IPS-18c (cell line): ENCODE measurements at regions not wholly inside any gene's neighbourhood (a gene's known extent, or its start where the extent isn't known, plus 50 kb on each side); places are given as distances from the start of the nearest gene placed in this dataset.

Experiments used
- H3K4me3 ChIP-seq: 2 replicates; pipeline ENCODE4 v1.7.0; 2013; ENCODE audit warnings: low read depth, mild to moderate bottlenecking, low read length, moderate library complexity; ENCODE audit not compliant: insufficient read depth
- H3K9me3 ChIP-seq: one replicate; pipeline ENCODE4 v1.6.1; 2013; ENCODE audit warnings: mild to moderate bottlenecking, low read length, moderate library complexity; ENCODE audit not compliant: control insufficient read depth, insufficient read depth

DNA sequence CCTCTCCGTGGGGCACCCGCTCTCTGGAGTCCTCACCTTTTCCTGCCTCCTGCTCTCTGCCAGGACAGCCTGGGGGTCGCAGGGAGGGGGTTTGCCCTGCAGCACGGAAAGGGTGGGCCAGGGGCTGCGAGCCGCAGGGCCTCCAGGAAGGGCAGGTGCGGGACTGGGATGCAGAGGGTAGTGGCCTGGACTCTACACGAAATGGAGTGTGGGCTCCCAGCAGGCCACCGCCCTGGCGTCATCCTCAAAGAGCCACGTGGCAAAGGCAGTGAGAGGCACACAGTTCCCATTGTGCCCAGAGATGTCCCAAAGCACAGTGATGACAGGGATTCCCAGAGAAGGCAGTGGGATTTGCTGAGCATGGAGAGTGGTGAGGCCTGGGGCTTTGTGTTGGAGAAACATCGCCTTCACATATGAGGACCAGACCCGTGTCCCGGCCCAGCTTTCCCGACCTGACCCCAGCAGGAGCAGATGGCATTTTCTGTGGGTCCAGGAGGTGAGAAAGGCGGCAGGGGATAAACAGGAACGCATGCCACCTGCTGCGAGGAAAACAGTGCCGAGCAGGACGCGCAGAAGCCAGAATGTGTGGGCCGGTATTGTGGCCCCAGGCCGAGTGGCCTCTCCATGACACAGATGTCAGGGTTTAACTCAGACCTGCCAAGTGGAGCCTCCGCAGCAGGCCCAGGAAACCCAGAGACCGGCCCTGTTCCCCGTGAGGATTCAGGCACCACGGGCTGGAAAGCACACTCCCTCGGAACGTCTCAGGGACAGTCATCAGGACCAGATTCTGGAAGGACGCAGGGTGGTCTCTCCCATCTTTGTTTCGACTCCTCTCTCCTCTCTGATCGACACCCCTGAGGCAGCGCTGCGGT lies 855.5 kb upstream of the SALL3 start:
- H3K9me3 ChIP-seq, result no peaks in the 10 kb centered on the region
- no peak overlapping the region for H3K4me3 ChIP-seq

DNA sequence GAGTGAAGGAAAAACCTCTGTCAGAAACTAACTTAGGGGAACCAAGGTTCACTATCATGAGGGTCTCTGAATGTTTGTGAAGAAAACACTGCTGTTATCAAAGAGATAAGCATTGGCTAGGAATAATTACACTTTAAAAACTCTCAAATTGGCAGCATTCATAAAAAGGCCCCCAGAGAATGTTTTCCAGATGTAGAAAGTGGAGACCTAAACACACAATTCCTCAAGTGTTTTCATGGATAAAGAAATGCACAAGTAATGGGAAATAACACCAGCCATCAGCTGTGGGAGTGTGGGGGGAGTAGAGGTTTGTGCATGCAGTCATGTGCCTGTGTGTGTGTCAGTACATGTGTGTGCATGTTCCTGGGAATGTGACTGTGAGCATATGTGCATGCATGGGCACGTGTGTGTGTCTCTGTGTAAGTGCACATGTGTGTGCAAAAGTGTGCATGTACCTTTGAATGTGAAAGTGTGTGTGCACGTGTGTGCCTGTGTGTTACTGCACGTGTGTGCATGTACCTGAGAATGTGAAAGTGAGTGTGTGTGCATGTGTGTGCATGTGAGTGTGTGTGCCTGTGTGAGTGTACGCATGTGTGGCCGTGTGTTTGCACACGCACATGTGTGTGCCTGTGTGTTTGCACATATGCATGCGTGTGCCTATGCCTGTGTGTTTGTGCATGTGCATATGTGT lies 854.3 kb upstream of the SALL3 start:
- Histone ChIP-seq H3K9me3 (no peaks in the 10 kb centered on the region), H3K4me3 (no peak overlapping the region)

DNA sequence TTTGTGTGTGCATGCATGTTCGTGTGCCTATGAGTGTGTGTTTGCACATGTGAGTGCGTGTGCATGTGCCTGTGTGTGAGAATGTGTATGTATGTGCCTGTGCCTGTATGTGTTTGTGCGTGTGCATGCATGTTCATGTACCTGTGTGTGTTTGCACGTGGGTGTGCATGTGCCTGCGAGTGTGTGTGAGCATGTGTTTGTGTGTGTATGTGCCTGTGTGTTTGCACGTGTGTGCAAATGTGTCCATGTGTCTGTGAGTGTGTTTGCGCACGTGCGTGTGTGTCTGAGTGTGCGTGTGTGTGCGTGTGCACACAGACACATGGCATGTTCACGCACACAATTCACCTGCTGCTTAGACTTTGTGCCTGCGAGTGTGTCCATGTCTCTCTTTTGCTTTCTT lies 853.5 kb upstream of the SALL3 start:
- no peak overlapping the region; the same call in 1 of the 2 replicates for H3K4me3 ChIP-seq
- H3K9me3 ChIP-seq, result no peaks in the 10 kb centered on the region

DNA sequence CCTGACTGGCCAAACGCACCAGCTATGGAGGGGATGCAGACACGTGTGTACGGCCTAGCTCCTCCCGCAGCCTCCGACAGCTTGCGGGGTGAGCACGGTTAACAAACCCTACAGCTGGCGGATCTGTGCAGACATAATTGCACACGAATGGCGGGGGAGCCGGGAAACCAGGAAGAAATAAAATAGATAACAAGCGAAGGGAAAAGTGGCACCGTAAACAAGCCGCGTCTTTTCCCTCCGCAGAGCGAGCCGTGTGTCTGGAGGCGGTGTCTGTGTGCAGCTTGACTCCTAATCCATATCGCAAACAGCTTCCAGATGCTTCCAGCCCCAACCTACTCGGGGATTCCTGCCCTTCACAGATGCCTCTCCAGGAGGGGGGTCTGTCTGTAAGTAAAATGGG lies 853.1 kb upstream of the SALL3 start:
- no peak overlapping the region for H3K4me3 ChIP-seq
- no peaks in the 10 kb centered on the region for H3K9me3 ChIP-seq

GRCh38 chr18:78127041-78127440 lies 852.6 kb upstream of the SALL3 start:
- H3K4me3 ChIP-seq, result no peak overlapping the region
- no peaks in the 10 kb centered on the region for H3K9me3 ChIP-seq

GRCh38 chr18:78128004-78128403 lies 851.6 kb upstream of the SALL3 start:
- no peaks in the 10 kb centered on the region for H3K9me3 ChIP-seq

DNA sequence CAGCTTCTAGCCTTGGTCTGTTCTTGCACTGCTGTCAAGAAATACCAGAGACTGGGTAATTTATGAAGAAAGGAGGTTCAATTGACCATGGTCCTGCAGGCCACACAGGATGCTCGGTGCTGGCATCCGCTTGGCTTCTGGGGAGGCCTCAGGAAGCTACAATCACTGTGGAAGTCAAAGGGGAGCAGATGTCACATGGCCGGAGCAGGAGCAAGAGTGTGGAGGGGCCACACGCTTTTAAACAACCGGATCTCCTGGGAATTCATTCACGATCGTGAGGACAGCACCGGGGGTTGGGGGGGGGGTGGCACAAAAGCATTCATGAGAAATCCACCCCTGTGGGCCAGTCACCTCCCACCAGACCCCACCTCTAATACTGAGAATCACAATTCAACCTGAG lies 850.4 kb upstream of the SALL3 start:
- H3K4me3 ChIP-seq, result no peak overlapping the region
- no peaks in the 10 kb centered on the region for H3K9me3 ChIP-seq

More at GRCh38 chr18:78128004-78128403, 851.6 kb upstream of the SALL3 start:
- no peak overlapping the region for H3K4me3 ChIP-seq

- Histone ChIP-seq H3K4me3 (no peak overlapping the region), H3K9me3 (no peaks in the 10 kb centered on the region)
Measured at GRCh38 chr18:78130232-78131195, 849.1 kb upstream of the SALL3 start.

- Histone ChIP-seq H3K4me3 (no peak overlapping the region), H3K9me3 (no peaks in the 10 kb centered on the region)
Measured at GRCh38 chr18:78133729-78134128, 845.9 kb upstream of the SALL3 start.

DNA sequence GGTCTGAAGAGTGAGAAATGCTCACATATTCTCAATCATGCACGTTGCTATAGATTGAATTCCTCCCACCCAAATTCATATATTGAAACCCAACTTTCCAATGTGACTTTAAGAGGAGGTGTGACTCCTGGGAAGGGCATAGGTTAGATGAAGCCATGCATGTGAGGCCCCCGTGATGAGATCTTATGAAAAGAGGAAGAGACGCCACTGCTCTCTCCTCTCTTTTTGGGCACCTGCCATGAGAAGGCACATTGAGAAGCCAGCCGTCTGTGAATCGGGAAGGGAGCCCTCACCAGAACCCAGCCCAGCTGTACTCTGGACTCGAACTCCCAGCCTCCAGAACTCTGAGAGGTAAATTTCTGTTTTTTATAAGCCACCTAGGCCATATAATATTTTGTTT lies 842.6 kb upstream of the SALL3 start:
- no peaks in the 10 kb centered on the region for H3K9me3 ChIP-seq
- no peak overlapping the region for H3K4me3 ChIP-seq

- Histone ChIP-seq H3K9me3 (no peaks in the 10 kb centered on the region), H3K4me3 (no peak overlapping the region)
Measured at GRCh38 chr18:78138983-78139496, 840.6 kb upstream of the SALL3 start.

- Histone ChIP-seq H3K4me3 (no peak overlapping the region), H3K9me3 (no peaks in the 10 kb centered on the region)
Measured at GRCh38 chr18:78140294-78140693, 839.3 kb upstream of the SALL3 start.

DNA sequence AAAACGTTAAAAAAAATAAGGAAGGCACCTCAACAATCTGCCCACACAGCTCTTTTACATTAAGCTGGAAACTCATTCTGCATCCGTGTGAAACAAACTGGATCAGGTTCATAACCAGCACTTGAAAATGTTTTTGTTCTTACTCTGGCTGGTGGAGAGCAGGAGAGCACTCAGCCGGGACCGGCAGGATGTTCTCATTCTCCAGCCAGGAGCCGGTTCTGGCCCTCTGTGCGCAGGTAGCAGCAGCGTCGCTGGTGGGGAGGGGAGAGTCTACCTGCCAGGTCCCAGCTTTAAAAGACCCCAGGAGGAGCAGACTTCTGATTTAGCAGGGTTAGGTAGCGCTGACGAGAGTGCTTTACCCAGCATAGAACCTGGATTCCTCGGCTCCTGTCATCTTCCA lies 834.9 kb upstream of the SALL3 start:
- Histone ChIP-seq H3K9me3 (no peaks in the 10 kb centered on the region), H3K4me3 (no peak overlapping the region)

GRCh38 chr18:78145096-78145495 lies 834.5 kb upstream of the SALL3 start:
- no peaks in the 10 kb centered on the region for H3K9me3 ChIP-seq
- no peak overlapping the region for H3K4me3 ChIP-seq

- no peaks in the 10 kb centered on the region for H3K9me3 ChIP-seq
- H3K4me3 ChIP-seq, result no peak overlapping the region
Measured at GRCh38 chr18:78146136-78147085, 833.2 kb upstream of the SALL3 start.

DNA sequence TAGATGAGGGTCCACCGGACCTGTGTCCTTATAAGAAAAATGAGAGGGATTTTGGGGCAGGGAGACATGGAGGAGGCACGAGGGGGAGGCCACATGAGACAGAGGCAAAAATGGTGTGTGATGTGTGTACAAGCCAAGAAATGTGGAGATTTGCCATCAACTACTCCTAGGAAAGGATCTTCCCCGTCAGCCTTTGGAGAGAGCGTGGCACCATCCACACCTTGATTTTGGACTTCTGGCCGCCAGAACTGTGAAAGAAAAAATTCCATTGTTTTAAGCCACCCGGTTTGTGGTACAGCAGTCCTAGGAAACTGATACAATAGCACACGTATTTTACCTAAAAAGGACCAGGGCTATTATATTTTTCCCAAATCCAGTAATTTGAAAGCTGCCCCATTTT lies 829.0 kb upstream of the SALL3 start:
- Histone ChIP-seq H3K9me3 (no peaks in the 10 kb centered on the region), H3K4me3 (no peak overlapping the region)
